ENCODE measurements at regions not wholly inside any gene's neighbourhood (a gene's known extent, or its start where the extent isn't known, plus 50 kb on each side); places are given as distances from the start of the nearest gene placed in this dataset.
"Not testable (repeated sequence)": the region's sequence is repeated elsewhere in the genome, so short reads cannot be mapped to it uniquely, and the experiment has no call there.

DNA sequence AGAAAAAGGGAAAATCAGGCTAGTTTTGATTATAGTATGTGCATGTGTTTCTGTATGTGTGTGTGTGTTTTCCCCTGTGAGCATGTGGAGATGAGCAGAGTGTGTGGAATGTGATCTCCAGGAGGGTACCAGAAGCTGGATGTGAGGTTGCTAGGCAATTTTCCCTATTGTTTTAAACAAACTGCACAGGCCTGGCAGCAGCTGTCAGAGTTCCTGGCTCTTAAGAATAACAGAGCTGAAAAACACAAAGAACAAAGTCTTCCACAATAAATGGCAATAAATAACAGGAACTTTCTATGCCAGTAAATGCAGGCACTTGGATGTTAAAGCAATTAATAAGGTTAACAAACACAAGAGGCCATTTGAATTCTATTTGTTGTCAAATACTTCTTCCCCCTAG, 344.6 kb upstream of the CTSO start:
- H3K27ac ChIP-seq, result peak overlapping the region; percentile 22

DNA sequence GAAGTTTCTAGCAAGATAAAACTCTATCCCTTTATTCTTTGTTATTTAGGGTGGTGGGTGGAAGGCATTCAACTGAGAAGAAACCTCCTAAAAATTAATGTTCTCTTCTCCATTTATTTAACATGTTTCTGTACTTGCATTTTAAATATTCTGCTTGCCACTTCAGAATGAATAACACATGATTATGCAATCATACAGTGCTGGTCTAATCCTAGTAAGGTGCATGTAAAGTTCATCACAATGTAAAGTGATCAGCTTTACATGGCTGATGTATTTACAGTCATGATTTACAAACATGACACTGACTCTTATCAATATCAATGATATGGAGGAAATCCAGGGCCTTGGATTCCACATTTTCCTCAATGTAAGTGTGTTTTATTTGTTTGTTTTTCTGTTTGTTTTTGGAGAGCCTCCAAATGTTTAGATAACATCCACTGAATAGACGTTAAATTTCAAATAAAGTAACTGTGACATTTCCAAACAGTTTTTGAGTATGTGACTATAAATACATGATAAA, 342.1 kb upstream of the CTSO start:
- no peaks in the 10 kb centered on the region for H3K27me3 ChIP-seq (replicated peaks)

More for the DNA sequence above, 344.6 kb upstream of the CTSO start:
- Histone ChIP-seq H3K4me3 (ENCODE audit: low read depth, low read length) (no peak overlapping the region), H3K27me3 (replicated peaks) (no peaks in the 10 kb centered on the region), H3K36me3 (replicated peaks) (no peaks in the 10 kb centered on the region)
- in situ Hi-C loops (cut with HindIII; ENCODE audit: low pct_ligation_motif_present, low sequenced_read_pairs), result no loop called here
- TF ChIP-seq CTCF (IDR thresholded peaks at IDR 0.05; ENCODE audit: low read depth, low read length, missing control alignments), result no peak
- DNase-seq, result peak; percentile 96

GRCh38 chr4:156294577-156294976, 340.9 kb upstream of the CTSO start:
- H3K27ac ChIP-seq, result peak overlapping the region; percentile 93
- no peak overlapping the region for H3K4me3 ChIP-seq (ENCODE audit: low read depth, low read length)
- peak; percentile 62 for TF ChIP-seq CTCF (IDR thresholded peaks at IDR 0.05; ENCODE audit: low read depth, low read length, missing control alignments)
- no peaks in the 10 kb centered on the region for H3K27me3 ChIP-seq (replicated peaks)
- in situ Hi-C loops (cut with HindIII; ENCODE audit: low pct_ligation_motif_present, low sequenced_read_pairs), result no loop called here
- peak; percentile 96 for DNase-seq
- H3K36me3 ChIP-seq (replicated peaks), result no peaks in the 10 kb centered on the region

More for the DNA sequence above, 342.1 kb upstream of the CTSO start:
- H3K27ac ChIP-seq, result no peak overlapping the region
- H3K36me3 ChIP-seq (replicated peaks), result no peaks in the 10 kb centered on the region
- in situ Hi-C loops (cut with HindIII; ENCODE audit: low pct_ligation_motif_present, low sequenced_read_pairs), result no loop called here
- no peak for DNase-seq
- TF ChIP-seq CTCF (IDR thresholded peaks at IDR 0.05; ENCODE audit: low read depth, low read length, missing control alignments), result no peak
- no peak overlapping the region for H3K4me3 ChIP-seq (ENCODE audit: low read depth, low read length)

DNA sequence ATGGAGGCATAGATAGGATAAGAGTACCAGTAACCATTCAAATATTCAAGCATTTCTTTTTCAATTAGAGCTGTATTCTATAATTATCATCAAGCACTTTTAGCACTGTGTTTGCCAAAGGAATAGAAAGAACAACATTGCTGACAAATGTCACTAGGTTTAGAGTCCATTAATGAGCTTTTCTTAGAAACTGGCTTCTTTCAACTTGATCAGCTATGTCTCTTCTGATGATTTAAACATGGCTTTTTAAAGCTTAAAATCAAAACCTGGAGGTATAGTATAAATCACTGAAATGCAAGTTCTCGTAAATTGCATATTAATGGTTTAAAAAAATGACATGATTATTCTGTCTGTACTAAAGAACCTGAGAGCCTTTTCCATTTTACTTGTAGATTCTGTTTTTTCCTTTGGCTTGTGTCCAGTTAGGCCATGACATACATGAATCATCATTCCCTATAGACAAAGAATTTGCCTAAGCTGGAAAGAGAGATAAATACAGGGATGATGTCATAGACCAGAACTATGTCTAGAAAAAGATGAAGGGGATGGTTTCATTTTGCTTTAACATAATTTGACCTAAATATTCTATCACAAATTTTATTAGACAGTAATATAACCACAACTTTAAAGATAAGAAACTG, 340.1 kb upstream of the CTSO start:
- Histone ChIP-seq H3K36me3 (replicated peaks) (no peaks in the 10 kb centered on the region), H3K27me3 (replicated peaks) (no peaks in the 10 kb centered on the region), H3K4me3 (ENCODE audit: low read depth, low read length) (peak overlapping the region; percentile 3), H3K27ac (peak overlapping the region; percentile 93)
- TF ChIP-seq CTCF (IDR thresholded peaks at IDR 0.05; ENCODE audit: low read depth, low read length, missing control alignments), result no peak
- in situ Hi-C loops (cut with HindIII; ENCODE audit: low pct_ligation_motif_present, low sequenced_read_pairs), result no loop called here
- peak; percentile 85 for DNase-seq

- Histone ChIP-seq H3K36me3 (replicated peaks) (no peaks in the 10 kb centered on the region), H3K4me3 (ENCODE audit: low read depth, low read length) (no peak overlapping the region), H3K27ac (peak overlapping the region; percentile 21), H3K27me3 (replicated peaks) (no peaks in the 10 kb centered on the region)
- in situ Hi-C loops (cut with HindIII; ENCODE audit: low pct_ligation_motif_present, low sequenced_read_pairs), result no loop called here
- no peak for TF ChIP-seq CTCF (IDR thresholded peaks at IDR 0.05; ENCODE audit: low read depth, low read length, missing control alignments)
- peak; percentile 63 for DNase-seq
Measured at GRCh38 chr4:156291317-156291716, 337.7 kb upstream of the CTSO start.

DNA sequence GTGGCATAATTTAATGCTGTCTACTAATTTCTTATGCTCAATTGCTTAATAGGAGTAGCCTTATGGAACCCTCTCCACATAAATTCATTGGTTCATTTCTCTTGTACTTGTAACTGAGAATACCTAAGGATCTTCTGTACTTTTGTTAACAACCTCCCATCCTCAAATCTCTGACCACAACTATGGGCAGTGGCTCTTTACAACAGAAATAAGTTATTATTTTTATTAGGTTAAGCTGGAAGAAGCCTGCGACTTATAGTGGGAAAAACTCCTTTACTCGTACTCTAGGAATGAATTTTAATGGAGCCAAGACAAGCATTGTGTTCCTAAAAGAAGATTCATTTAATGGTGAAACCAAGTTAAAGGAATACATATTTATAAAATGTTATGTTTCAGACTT, 337.1 kb upstream of the CTSO start:
- TF ChIP-seq CTCF (IDR thresholded peaks at IDR 0.05; ENCODE audit: low read depth, low read length, missing control alignments), result no peak
- Histone ChIP-seq H3K36me3 (replicated peaks) (no peaks in the 10 kb centered on the region), H3K27ac (no peak overlapping the region), H3K27me3 (replicated peaks) (no peaks in the 10 kb centered on the region), H3K4me3 (ENCODE audit: low read depth, low read length) (no peak overlapping the region)
- in situ Hi-C loops (cut with HindIII; ENCODE audit: low pct_ligation_motif_present, low sequenced_read_pairs), result no loop called here
- DNase-seq, result no peak

GRCh38 chr4:156290026-156290425, 336.4 kb upstream of the CTSO start:
- H3K27me3 ChIP-seq (replicated peaks); H3K36me3 ChIP-seq (replicated peaks); in situ Hi-C loops (cut with HindIII; ENCODE audit: low pct_ligation_motif_present, low sequenced_read_pairs); DNase-seq; H3K27ac ChIP-seq; H3K4me3 ChIP-seq (ENCODE audit: low read depth, low read length): not testable (repeated sequence)

Data from brain microvascular endothelial cell (primary cell).